ENCODE measurements at regions not wholly inside any gene's neighbourhood (a gene's known extent, or its start where the extent isn't known, plus 50 kb on each side); places are given as distances from the start of the nearest gene placed in this dataset.

DNA sequence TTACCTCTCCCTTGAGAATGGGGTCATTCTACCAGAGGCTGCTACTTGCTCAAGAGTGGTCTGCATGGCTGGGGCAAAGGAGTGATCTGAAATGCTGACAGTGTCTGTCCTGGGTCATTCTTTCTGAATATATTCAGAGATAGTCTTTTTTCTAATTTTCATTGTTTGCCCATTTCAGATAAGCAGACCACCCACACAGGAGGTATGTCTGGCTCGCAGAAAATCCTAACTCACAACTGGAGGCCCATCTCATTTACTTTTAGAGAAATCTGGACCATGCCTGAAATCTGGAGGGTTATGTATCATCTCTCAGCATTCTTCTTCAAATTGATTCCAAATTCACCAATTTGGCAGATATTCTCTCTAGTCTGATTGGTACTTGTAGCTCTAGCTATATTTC lies 227.6 kb downstream of the SEC61B start:
- Histone ChIP-seq H3K23ac (ENCODE audit: insufficient read length) (no peak overlapping the region), H3K27ac (ENCODE audit: low read depth, low read length) (no peak overlapping the region), H4K91ac (replicated peaks; ENCODE audit: insufficient read length, low read length) (no peak overlapping the region), H3K9me3 (ENCODE audit: insufficient read depth in 2 of 2, low read depth in 1 of 2, low read length in 1 of 2) (no peaks in the 10 kb centered on the region), H3K4me3 (ENCODE audit: extremely low read depth in 1 of 4, insufficient read depth in 2 of 4, low read depth in 3 of 4, low read length in 4 of 4) (no peak overlapping the region), H2BK120ac (replicated peaks; ENCODE audit: low read depth, low read length) (no peak overlapping the region), H3K27me3 (replicated peaks in 1 of 4; ENCODE audit: control insufficient read depth in 3 of 4, extremely low read depth in 1 of 4, insufficient read depth in 3 of 4, low read length in 3 of 4) (no peaks in the 10 kb centered on the region), H3K4me2 (ENCODE audit: insufficient read depth in 1 of 2, low read depth in 2 of 2, low read length in 2 of 2) (no peak overlapping the region), H3K36me3 (ENCODE audit: control insufficient read depth in 2 of 4, insufficient read depth in 4 of 4, low read length in 3 of 4) (no peaks in the 10 kb centered on the region), H3K23me2 (ENCODE audit: low read depth, low read length) (no peaks in the 10 kb centered on the region), H4K8ac (ENCODE audit: extremely low read depth, insufficient read depth, low read length) (no peak overlapping the region), H2BK5ac (ENCODE audit: low read depth, low read length) (no peak overlapping the region), H3K9ac (replicated peaks in 1 of 4; ENCODE audit: extremely low read depth in 1 of 4, low read depth in 3 of 4, low read length in 3 of 4) (no peak overlapping the region), H4K5ac (ENCODE audit: insufficient read length, low read depth, low read length) (no peak overlapping the region), H3K79me2 (ENCODE audit: control insufficient read depth in 1 of 2, insufficient read depth in 2 of 2, low read length in 2 of 2) (no peaks in the 10 kb centered on the region), H3K4me1 (replicated peaks in 1 of 4; ENCODE audit: control insufficient read depth in 3 of 4, insufficient read depth in 4 of 4, low read length in 3 of 4) (no peaks in the 10 kb centered on the region), H2BK15ac (ENCODE audit: low read length) (no peak overlapping the region), H3K79me1 (ENCODE audit: low read depth, low read length) (no peaks in the 10 kb centered on the region), H2AK5ac (ENCODE audit: low read depth, low read length) (no peak overlapping the region), H2BK20ac (ENCODE audit: low read length) (no peak overlapping the region), H4K20me1 (replicated peaks in 1 of 2; ENCODE audit: control insufficient read depth in 1 of 2, insufficient read depth in 2 of 2, low read length in 2 of 2) (no peaks in the 10 kb centered on the region), H2AFZ (ENCODE audit: low read length) (no peak overlapping the region), H3K18ac (ENCODE audit: extremely low read depth, low read length) (no peak overlapping the region), H3K14ac (ENCODE audit: insufficient read length) (no peak overlapping the region), H3K4ac (replicated peaks; ENCODE audit: insufficient read length, low read depth, low read length) (no peak overlapping the region), H3K56ac (replicated peaks; ENCODE audit: insufficient read length, low read depth, low read length) (no peak overlapping the region), H2BK12ac (ENCODE audit: low read depth, low read length) (no peak overlapping the region)
- 71% methylated on average over 1 of the region's 1 CpG; no CpG with 5 or more reads in 1 of the 2 experiments for WGBS, 2 experiments (ENCODE audit: extremely low coverage in 1 of 2, insufficient coverage in 1 of 2, insufficient read length in 1 of 2, insufficient replicate concordance in 2 of 2, low coverage in 1 of 2, low lambda C conversion rate in 2 of 2, missing lambda C conversion rate in 1 of 2)
- ChIA-PET POLR2A (ENCODE audit: partially characterized antibody) (no interaction called here), CTCF (ENCODE audit: partially characterized antibody) (interaction anchor here (1.1 kb wide), 1 partner anchor 9 kb away, joined by 4 read pairs; no protein-coding TSS in a partner anchor)
- TF ChIP-seq PHF8 (conservative IDR thresholded peaks at IDR 0.05; ENCODE audit: low read depth, low read length) = no peak
- no peak for TF ChIP-seq RFX5 (IDR thresholded peaks at IDR 0.05; ENCODE audit: borderline replicate concordance, low read depth, low read length)
- no peak for TF ChIP-seq BACH1 (IDR thresholded peaks at IDR 0.05; ENCODE audit: low read length)
- no peak for TF ChIP-seq TEAD4 (IDR thresholded peaks at IDR 0.05; ENCODE audit: low read depth, low read length)
- no peak for TF ChIP-seq POLR2AphosphoS5 (IDR thresholded peaks at IDR 0.05; ENCODE audit: low read depth, low read length)
- no peak for TF ChIP-seq CBX5 (IDR thresholded peaks at IDR 0.05; ENCODE audit: low read depth, low read length)
- TF ChIP-seq GABPA (IDR thresholded peaks at IDR 0.05; ENCODE audit: borderline replicate concordance, insufficient read depth, low read length) = no peak
- no peak for TF ChIP-seq JUND (IDR thresholded peaks at IDR 0.05; ENCODE audit: low read length)
- TF ChIP-seq CTBP2 (IDR thresholded peaks at IDR 0.05; ENCODE audit: borderline replicate concordance, insufficient read depth, insufficient read length, low read length) = no peak
- DNase-seq (ENCODE audit: low read depth in 1 of 2, low spot score in 2 of 2) = no peak
- no peak for FAIRE-seq
